ENCODE measurements at regions not wholly inside any gene's neighbourhood (a gene's known extent, or its start where the extent isn't known, plus 50 kb on each side); places are given as distances from the start of the nearest gene placed in this dataset.

DNA sequence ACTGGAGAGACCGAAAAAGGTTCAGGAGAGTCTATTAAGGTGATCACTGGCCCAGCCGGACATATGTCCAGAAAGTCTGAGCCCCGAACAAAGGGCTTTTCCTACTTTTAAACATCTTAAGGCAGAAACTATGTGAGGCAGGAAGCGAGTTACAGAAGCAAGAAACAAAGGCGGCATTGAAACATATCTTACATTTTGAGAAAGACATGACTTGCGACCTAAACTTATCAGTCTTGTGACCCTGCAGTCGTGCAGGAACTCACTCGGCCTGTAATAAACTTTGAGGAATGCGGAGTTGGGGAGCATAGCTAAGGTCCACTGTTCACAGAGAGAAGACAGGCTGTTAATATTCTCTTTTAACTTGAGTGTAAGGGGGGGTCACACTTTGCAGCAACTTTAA lies 158.7 kb downstream of the TBX22 start:
- intact Hi-C loops (cut with micrococcal nuclease) (no loop called here), dilution Hi-C loops (cut with MboI; ENCODE audit: extremely low pct_ligation_motif_present, low sequenced_read_pairs) (no loop called here)
- H3K4me3 ChIP-seq (replicated peaks in 1 of 3; ENCODE audit: insufficient read depth in 1 of 3, low read depth in 1 of 3, low read length in 3 of 3), result no peak overlapping the region
- H2AFZ ChIP-seq (ENCODE audit: low read depth, low read length), result no peak overlapping the region
- H3K79me2 ChIP-seq (ENCODE audit: control insufficient read depth, insufficient read depth, low read length), result no peaks in the 10 kb centered on the region
- ChIA-PET POLR2A (no interaction called here), CTCF (no interaction called here)
- no peaks in the 10 kb centered on the region for H3K9me3 ChIP-seq (replicated peaks; ENCODE audit: control insufficient read depth, insufficient read depth, low read length)
- no peaks in the 10 kb centered on the region for H3K9me1 ChIP-seq (replicated peaks; ENCODE audit: control insufficient read depth, extremely low read depth, insufficient read depth, low read length)
- no peak overlapping the region for H3K4me2 ChIP-seq (ENCODE audit: insufficient read depth, low read length)
- FAIRE-seq (no peak), DNase-seq (ENCODE audit: low read depth, low spot score) (no peak)
- TF ChIP-seq, protein P1, sequence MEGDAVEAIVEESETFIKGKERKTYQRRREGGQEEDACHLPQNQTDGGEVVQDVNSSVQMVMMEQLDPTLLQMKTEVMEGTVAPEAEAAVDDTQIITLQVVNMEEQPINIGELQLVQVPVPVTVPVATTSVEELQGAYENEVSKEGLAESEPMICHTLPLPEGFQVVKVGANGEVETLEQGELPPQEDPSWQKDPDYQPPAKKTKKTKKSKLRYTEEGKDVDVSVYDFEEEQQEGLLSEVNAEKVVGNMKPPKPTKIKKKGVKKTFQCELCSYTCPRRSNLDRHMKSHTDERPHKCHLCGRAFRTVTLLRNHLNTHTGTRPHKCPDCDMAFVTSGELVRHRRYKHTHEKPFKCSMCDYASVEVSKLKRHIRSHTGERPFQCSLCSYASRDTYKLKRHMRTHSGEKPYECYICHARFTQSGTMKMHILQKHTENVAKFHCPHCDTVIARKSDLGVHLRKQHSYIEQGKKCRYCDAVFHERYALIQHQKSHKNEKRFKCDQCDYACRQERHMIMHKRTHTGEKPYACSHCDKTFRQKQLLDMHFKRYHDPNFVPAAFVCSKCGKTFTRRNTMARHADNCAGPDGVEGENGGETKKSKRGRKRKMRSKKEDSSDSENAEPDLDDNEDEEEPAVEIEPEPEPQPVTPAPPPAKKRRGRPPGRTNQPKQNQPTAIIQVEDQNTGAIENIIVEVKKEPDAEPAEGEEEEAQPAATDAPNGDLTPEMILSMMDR (IDR thresholded peaks at IDR 0.05; ENCODE audit: extremely low read depth in 1 of 2, insufficient read depth in 1 of 2, low read depth in 1 of 2, low read length in 2 of 2), result no peak
- no peak for TF ChIP-seq POLR2AphosphoS5 (IDR thresholded peaks at IDR 0.05; ENCODE audit: insufficient read depth, low read depth, low read length)
- TF ChIP-seq MAX (IDR thresholded peaks at IDR 0.05; ENCODE audit: insufficient read depth, insufficient read length), result no peak
- no peak for TF ChIP-seq POLR2A (IDR thresholded peaks at IDR 0.05; ENCODE audit: low read depth, low read length)
- no peak for TF ChIP-seq FOS (IDR thresholded peaks at IDR 0.05; ENCODE audit: borderline replicate concordance, insufficient read depth, low read length)
- TF ChIP-seq EZH2 (IDR thresholded peaks at IDR 0.05; ENCODE audit: borderline replicate concordance, low read depth, low read length, severe bottlenecking), result no peak
- no peak for TF ChIP-seq JUN (IDR thresholded peaks at IDR 0.05; ENCODE audit: borderline replicate concordance, insufficient read depth, insufficient read length, low read depth)
- no peak for TF ChIP-seq MYC (IDR thresholded peaks at IDR 0.05; ENCODE audit: low read depth, low read length)
- TF ChIP-seq GATA2 (IDR thresholded peaks at IDR 0.05; ENCODE audit: insufficient read depth, insufficient read length, low read depth, low read length), result no peak
- no peaks in the 10 kb centered on the region for H4K20me1 ChIP-seq (replicated peaks; ENCODE audit: control insufficient read depth, extremely low read depth, insufficient read depth, low read length)
- H3K9ac ChIP-seq (replicated peaks; ENCODE audit: extremely low read depth, insufficient read depth, low read length), result no peak overlapping the region
- BruUV-seq (replicated peaks), result no TSS peak
- H3K36me3 ChIP-seq (ENCODE audit: control insufficient read depth in 2 of 2, extremely low read depth in 1 of 2, insufficient read depth in 2 of 2, low read length in 2 of 2), result no peaks in the 10 kb centered on the region
- H3K27me3 ChIP-seq (ENCODE audit: control insufficient read depth in 2 of 2, insufficient read depth in 2 of 2, low read length in 2 of 2), result no peaks in the 10 kb centered on the region
- no peak overlapping the region for H3K27ac ChIP-seq (ENCODE audit: insufficient read depth, low read depth, low read length)
- no peaks in the 10 kb centered on the region for H3K4me1 ChIP-seq (ENCODE audit: control insufficient read depth, extremely low read depth, insufficient read depth, low read length)
